NB4 (cell line): ENCODE measurements at regions not wholly inside any gene's neighbourhood (a gene's known extent, or its start where the extent isn't known, plus 50 kb on each side); places are given as distances from the start of the nearest gene placed in this dataset.

Experiments used
- CTCF ChIP-seq: IDR thresholded peaks from one replicate; pipeline ENCODE4 v1.5.1; 2012; ENCODE audit warnings: low read depth, low read length
- MYC ChIP-seq: IDR thresholded peaks from 2 replicates; pipeline ENCODE4 v1.6.1; 2011; ENCODE audit warnings: low read depth, low read length

GRCh38 chr2:212912445-212913103, 238.8 kb downstream of the IKZF2 start:
- TF ChIP-seq CTCF (no peak), MYC (no peak)
